Thoracic aorta (tissue), 2 donors: ENCODE measurements at regions not wholly inside any gene's neighbourhood (a gene's known extent, or its start where the extent isn't known, plus 50 kb on each side); places are given as distances from the start of the nearest gene placed in this dataset.

Experiments
- ATAC-seq: fragments of 150-250 bp; one replicate; pipeline ENCODE4 v1.8.0; 2017; ENCODE audit warnings: low read depth; ENCODE audit not compliant: insufficient number of reproducible peaks, low FRiP score
- DNase-seq: peaks from one replicate; pipeline ENCODE4 v3.0.0-alpha.2; 2020; ENCODE audit warnings: low spot score
- H3K27ac ChIP-seq, 2 donors: fragments of 200-600 bp; sonication (generic); 1 replicate in 1 of 2; 2 replicates in 1 of 2; pipeline ENCODE4 v1.5.1; 2016; ENCODE audit warnings: mild to moderate bottlenecking in 2 of 2, moderate library complexity in 2 of 2
- H3K27me3 ChIP-seq: fragments of 200-600 bp; sonication (generic); replicated peaks from 2 replicates; pipeline ENCODE4 v1.6.0; 2016; ENCODE audit warnings: mild to moderate bottlenecking; ENCODE audit not compliant: insufficient read depth
- H3K36me3 ChIP-seq: fragments of 200-600 bp; sonication (generic); one replicate; pipeline ENCODE4 v1.5.1; 2016
- H3K4me1 ChIP-seq, 2 donors: fragments of 200-600 bp; sonication (generic); 1 replicate in 1 of 2; 2 replicates in 1 of 2; pipeline versions ENCODE4 v1.5.1 to v1.6.0; 2016; ENCODE audit warnings: low read depth in 2 of 2, mild to moderate bottlenecking in 1 of 2; ENCODE audit not compliant: control insufficient read depth in 1 of 2
- H3K4me3 ChIP-seq: fragments of 200-600 bp; sonication (generic); 2 replicates; pipeline ENCODE4 v1.5.1; 2016; ENCODE audit warnings: mild to moderate bottlenecking
- H3K9me3 ChIP-seq: fragments of 200-600 bp; sonication (generic); 2 replicates; pipeline ENCODE4 v1.5.1; 2016
- TF ChIP-seq, protein P1 (sequence below): fragments of 200-600 bp; sonication (generic); IDR thresholded peaks from one replicate; pipeline ENCODE4 v1.5.1; 2019; ENCODE audit warnings: antibody characterized with exemption

DNA sequence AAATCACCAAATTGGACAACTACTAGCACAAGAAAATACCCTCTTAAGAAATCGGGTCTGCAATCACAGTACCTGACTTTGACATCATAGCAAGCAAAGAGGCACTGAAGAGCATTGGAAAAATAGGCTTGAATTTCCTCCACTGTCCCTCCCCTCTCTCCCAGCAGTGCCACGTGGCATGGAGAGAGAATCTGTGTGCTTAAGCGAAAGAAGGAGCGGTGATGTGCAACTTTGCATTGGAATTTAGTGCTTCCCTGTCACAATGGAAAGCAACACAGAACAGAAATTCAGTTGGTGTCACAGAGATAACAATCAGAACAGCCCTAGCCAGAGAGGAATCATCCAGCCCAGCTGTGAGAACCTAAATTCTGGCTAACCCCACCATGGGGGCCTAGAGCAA lies 207.5 kb upstream of the SLITRK3 start:
- DNase-seq (no peak), ATAC-seq (no peak)
- H3K36me3 ChIP-seq: no peaks in the 10 kb centered on the region
- H3K4me3 ChIP-seq: no peak overlapping the region
- H3K27me3 ChIP-seq: no peaks in the 10 kb centered on the region
- H3K27ac ChIP-seq: no peak overlapping the region
- TF ChIP-seq, protein P1, sequence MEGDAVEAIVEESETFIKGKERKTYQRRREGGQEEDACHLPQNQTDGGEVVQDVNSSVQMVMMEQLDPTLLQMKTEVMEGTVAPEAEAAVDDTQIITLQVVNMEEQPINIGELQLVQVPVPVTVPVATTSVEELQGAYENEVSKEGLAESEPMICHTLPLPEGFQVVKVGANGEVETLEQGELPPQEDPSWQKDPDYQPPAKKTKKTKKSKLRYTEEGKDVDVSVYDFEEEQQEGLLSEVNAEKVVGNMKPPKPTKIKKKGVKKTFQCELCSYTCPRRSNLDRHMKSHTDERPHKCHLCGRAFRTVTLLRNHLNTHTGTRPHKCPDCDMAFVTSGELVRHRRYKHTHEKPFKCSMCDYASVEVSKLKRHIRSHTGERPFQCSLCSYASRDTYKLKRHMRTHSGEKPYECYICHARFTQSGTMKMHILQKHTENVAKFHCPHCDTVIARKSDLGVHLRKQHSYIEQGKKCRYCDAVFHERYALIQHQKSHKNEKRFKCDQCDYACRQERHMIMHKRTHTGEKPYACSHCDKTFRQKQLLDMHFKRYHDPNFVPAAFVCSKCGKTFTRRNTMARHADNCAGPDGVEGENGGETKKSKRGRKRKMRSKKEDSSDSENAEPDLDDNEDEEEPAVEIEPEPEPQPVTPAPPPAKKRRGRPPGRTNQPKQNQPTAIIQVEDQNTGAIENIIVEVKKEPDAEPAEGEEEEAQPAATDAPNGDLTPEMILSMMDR: no peak
- no peaks in the 10 kb centered on the region for H3K9me3 ChIP-seq
- no peaks in the 10 kb centered on the region for H3K4me1 ChIP-seq

DNA sequence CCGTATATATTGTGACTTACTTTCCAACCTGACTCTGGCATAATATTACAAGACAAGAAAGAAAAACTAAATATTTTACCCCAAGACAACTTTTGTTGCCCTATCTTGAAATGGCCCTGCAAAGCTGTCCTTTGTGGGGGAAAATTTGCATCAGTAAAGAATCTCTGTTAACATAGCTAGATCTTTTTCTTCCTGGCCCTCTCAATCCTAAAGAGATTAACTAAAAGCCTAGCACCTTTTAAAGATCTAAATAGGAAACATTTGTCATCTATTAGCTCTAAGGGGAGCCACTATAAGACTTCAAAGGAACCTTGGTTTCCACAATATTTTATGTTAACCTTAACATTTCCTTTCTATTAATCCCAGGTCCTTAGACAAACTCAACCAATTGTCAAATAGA lies 199.0 kb upstream of the SLITRK3 start:
- ATAC-seq (no peak), DNase-seq (no peak)
- no peaks in the 10 kb centered on the region for H3K27me3 ChIP-seq
- no peaks in the 10 kb centered on the region for H3K9me3 ChIP-seq
- no peak overlapping the region for H3K4me3 ChIP-seq
- TF ChIP-seq, protein P1: no peak
- no peaks in the 10 kb centered on the region for H3K4me1 ChIP-seq
- H3K36me3 ChIP-seq: no peaks in the 10 kb centered on the region
- no peak overlapping the region for H3K27ac ChIP-seq

DNA sequence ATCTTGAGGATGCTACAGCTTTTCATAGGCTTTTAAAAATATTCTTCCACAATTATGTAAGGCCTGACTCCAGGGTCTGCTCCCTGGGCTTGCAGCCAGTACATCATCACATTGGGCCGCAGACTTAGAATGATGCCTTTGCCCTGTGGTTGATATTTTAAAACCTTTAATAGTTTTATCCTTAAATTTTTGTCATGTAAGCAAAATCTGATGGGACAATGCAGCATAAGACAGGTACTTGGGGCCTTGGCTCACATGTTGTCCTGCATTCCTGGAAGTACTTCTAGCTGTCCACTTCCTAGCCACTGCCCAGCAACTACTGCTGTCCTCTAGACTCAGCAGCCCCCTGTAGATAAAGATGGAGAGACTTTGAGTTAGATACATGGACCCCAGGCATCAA lies 197.3 kb upstream of the SLITRK3 start:
- no peak overlapping the region for H3K27ac ChIP-seq
- no peak overlapping the region for H3K4me3 ChIP-seq
- H3K27me3 ChIP-seq: no peaks in the 10 kb centered on the region
- DNase-seq (no peak), ATAC-seq (no peak)
- no peaks in the 10 kb centered on the region for H3K36me3 ChIP-seq
- H3K4me1 ChIP-seq: no peaks in the 10 kb centered on the region
- H3K9me3 ChIP-seq: no peaks in the 10 kb centered on the region
- TF ChIP-seq, protein P1: no peak

DNA sequence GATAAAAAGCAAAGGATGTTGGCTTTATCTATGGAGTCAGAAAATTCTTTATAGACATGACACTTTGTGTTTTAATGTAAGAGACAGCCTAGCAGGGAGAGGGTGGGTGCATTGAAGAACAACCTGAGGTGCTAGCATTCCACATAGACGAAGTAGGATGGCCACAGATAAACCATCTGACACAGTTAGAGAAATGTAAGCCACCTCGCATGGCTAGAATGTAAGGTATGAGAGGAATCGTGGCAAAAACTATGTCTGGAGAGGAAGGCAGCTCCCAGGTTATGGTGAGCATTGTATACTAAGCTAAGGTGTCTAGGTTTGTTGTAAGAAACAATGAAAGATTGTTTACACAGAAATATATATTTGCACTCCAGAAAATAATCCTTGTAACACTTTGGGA lies 194.0 kb upstream of the SLITRK3 start:
- no peak for ATAC-seq
- Histone ChIP-seq H3K36me3 (no peaks in the 10 kb centered on the region), H3K27me3 (no peaks in the 10 kb centered on the region), H3K27ac (no peak overlapping the region), H3K9me3 (no peaks in the 10 kb centered on the region), H3K4me3 (no peak overlapping the region), H3K4me1 (no peaks in the 10 kb centered on the region)
- no peak for DNase-seq
- TF ChIP-seq, protein P1: no peak

DNA sequence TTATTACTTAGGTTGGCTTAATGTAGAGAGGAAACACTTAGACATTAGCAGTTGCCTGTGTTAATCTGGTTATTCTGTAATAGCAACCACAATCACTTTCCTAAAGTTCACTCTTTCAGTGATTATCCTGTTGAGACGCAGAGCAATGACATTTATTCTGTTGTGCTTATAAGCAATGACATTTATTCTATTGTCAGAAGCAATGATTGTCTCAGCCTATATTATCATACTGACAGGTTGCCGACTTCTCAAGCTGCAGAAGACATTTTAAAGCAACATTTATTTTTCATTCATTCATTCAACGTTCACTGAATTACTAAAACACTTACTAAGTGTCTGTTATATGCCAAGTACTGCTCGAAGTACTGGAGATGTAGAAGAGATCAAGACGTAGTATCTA lies 193.5 kb upstream of the SLITRK3 start:
- DNase-seq (no peak), ATAC-seq (no peak)
- Histone ChIP-seq H3K27ac (no peak overlapping the region), H3K4me3 (no peak overlapping the region), H3K9me3 (no peaks in the 10 kb centered on the region), H3K27me3 (no peaks in the 10 kb centered on the region), H3K4me1 (no peaks in the 10 kb centered on the region), H3K36me3 (no peaks in the 10 kb centered on the region)
- TF ChIP-seq, protein P1: no peak
